22Rv1 (cell line): ENCODE measurements at regions not wholly inside any gene's neighbourhood (a gene's known extent, or its start where the extent isn't known, plus 50 kb on each side); places are given as distances from the start of the nearest gene placed in this dataset.

Experiments used
- ZFX ChIP-seq: fragments of 450-650 bp; IDR thresholded peaks from 2 replicates; pipeline ENCODE4 v1.6.1; 2017; ENCODE audit warnings: antibody characterized with exemption, borderline replicate concordance
- TF ChIP-seq, protein P1 (sequence below): fragments of 450-650 bp; IDR thresholded peaks from 2 replicates; pipeline ENCODE4 v1.5.1; 2017; ENCODE audit warnings: mild to moderate bottlenecking

- TF ChIP-seq, protein P1, sequence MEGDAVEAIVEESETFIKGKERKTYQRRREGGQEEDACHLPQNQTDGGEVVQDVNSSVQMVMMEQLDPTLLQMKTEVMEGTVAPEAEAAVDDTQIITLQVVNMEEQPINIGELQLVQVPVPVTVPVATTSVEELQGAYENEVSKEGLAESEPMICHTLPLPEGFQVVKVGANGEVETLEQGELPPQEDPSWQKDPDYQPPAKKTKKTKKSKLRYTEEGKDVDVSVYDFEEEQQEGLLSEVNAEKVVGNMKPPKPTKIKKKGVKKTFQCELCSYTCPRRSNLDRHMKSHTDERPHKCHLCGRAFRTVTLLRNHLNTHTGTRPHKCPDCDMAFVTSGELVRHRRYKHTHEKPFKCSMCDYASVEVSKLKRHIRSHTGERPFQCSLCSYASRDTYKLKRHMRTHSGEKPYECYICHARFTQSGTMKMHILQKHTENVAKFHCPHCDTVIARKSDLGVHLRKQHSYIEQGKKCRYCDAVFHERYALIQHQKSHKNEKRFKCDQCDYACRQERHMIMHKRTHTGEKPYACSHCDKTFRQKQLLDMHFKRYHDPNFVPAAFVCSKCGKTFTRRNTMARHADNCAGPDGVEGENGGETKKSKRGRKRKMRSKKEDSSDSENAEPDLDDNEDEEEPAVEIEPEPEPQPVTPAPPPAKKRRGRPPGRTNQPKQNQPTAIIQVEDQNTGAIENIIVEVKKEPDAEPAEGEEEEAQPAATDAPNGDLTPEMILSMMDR: no peak
- TF ChIP-seq ZFX: no peak
Observed at GRCh38 chr11:103581760-103582159, 454.7 kb upstream of the DDI1 start.
